Stimulated activated CD4-positive, alpha-beta T cell treated with anti-CD3 and anti-CD28 coated beads, Interleukin-1b, Interleukin-23, amount 100 ng/mL, for 24 hours (primary cell): ENCODE measurements at regions not wholly inside any gene's neighbourhood (a gene's known extent, or its start where the extent isn't known, plus 50 kb on each side); places are given as distances from the start of the nearest gene placed in this dataset.

Experiments
- DNase-seq, 4 experiments: peaks; one replicate each; pipeline ENCODE4 v3.0.0-alpha.2; 2020; ENCODE audit warnings: low read depth in 4 of 4, low spot score in 1 of 4

GRCh38 chr1:18056545-18056944 lies 51.1 kb upstream of the IGSF21 start:
- DNase-seq = no peak

- no peak for DNase-seq
Measured at GRCh38 chr1:18057623-18058022, 50.0 kb upstream of the IGSF21 start.
